Activated T-cell treated with anti-CD3 and anti-CD28 coated beads for 24 hours (primary cell): ENCODE measurements at regions not wholly inside any gene's neighbourhood (a gene's known extent, or its start where the extent isn't known, plus 50 kb on each side); places are given as distances from the start of the nearest gene placed in this dataset.

Experiments used
- DNase-seq: peaks from one replicate; pipeline ENCODE4 v3.0.0-alpha.2; 2020; ENCODE audit warnings: low read depth

DNA sequence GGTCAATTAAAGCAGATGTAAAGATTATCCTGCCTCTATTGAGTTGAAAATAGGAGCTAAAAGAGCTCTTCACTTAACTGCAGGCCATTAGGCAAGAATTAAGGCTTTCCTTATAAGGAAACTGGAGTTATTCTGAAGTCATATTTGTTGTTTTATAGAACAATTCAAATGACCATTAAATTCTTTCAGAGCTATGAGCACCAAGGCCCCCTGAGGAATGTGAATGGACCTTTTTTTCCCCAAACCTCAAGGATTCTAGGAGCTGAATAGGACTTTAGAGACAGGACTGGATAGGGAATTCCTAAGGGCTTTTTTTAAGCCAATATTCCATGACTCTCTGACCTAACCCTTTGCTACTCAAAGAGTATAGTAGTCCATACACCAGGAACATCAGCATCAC lies 565.7 kb upstream of the BTBD3 start:
- DNase-seq: no peak

GRCh38 chr20:11354846-11355245 lies 562.8 kb upstream of the BTBD3 start:
- no peak for DNase-seq

DNA sequence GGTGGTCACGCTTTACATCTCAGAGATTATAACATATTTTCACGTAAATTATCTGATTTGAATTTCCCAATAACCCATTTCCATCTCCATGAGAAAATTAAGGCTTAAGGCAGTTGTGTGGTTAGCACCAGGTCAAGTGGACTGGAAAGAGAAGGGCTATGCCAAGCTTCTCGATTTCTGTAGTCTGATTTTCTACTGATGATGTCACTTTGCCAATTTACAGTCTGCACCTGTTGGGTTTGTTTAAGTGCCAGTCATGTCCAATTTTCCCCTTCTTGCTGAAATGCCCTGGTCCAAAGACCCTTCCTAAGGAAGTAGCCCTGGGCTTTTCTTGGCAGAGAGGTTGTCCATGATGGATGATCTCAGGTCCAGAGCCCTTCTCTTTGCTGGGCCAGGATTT lies 562.3 kb upstream of the BTBD3 start:
- no peak for DNase-seq

DNA sequence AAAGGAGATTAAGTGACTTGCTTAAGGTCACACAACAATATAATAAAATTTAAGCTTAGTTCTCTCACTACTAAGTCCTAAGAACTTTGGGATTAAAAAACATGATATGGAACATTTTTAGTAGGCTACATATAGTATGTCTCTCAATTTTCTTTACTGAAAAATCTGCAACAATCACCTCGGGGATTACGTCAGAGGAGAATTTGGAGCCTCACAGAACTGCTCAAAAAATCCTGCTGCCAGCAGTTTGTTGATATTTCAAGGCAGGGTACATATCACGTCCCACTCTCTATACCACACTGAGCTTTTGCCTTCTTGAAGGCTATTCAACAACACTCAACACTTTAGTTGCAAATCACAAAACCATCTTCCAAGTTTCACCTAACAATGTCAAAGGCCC lies 561.6 kb upstream of the BTBD3 start:
- DNase-seq: no peak

DNA sequence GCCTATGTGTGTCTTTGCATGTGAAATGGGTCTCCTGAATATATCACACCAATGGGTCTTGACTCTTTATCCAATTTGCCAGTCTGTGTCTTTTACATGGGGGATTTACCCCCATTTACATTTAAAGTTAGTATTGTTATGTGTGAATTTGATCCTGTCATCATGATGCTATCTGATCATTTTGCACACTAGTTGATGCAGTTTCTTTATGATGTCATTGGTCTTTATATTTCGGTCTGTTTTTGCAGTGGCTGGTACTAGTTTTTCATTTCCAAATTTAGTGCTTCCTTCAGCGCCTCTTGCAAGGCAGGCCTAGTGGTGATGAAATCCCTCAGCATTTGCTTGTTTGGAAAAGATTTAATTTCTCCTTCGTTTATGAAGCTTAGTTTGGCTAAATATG lies 555.2 kb upstream of the BTBD3 start:
- DNase-seq: no peak

DNA sequence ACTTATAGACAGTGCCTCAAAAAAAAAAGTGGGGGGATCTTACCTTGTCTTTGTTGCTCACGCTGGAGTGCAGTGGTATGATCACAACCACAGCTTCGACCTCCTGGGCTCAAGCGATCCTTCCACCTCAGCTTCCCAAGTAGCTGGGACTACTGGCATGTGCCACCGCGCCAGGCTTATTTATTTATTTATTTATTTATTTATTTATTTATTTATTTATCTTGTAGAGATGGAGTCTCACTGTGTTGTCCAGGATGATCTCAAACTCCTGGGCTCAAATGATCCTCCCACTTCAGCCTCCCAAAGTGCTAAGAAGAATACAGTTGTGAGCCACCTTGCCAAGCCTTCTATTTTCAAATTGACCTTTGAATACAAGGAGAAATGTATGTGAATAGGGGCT lies 553.0 kb upstream of the BTBD3 start:
- no peak for DNase-seq

DNA sequence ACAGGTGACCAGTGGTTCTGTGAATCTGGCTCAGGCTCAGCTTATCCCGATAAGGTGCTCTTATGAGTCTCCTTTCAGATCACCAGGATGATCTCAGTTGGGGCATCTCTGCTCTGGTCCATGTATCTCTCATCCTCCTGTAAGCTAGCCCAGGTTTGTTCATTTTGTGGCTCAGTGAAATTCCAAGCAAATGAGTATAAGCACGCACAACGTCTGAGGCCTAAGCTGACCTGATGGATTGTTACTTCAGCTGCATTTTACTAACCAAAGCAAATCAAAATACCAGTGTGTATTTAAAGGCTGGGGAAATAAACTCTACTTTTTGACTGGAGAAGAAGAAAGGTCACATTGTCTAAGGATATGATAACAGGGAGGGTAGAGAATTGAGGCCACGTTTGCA lies 551.0 kb upstream of the BTBD3 start:
- DNase-seq: no peak

DNA sequence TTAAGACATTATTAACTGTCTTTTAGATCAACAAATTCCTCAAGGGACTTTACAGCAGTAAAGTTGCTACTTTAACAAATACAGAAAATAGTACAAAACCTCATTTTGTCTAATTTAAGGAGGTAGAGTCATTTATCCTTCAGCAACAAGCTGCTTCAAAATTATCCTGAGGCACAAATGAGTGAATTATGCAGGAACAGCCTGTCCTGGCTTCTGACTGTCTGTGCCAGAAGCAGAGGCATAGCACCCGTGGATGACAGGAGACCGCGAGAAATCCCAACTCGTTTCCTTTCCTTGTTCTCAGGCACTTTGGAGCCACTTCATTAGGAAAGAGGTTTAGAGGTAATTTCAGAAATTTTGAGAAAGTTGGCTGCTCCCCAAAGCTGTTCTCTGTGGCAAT lies 549.2 kb upstream of the BTBD3 start:
- DNase-seq: no peak

DNA sequence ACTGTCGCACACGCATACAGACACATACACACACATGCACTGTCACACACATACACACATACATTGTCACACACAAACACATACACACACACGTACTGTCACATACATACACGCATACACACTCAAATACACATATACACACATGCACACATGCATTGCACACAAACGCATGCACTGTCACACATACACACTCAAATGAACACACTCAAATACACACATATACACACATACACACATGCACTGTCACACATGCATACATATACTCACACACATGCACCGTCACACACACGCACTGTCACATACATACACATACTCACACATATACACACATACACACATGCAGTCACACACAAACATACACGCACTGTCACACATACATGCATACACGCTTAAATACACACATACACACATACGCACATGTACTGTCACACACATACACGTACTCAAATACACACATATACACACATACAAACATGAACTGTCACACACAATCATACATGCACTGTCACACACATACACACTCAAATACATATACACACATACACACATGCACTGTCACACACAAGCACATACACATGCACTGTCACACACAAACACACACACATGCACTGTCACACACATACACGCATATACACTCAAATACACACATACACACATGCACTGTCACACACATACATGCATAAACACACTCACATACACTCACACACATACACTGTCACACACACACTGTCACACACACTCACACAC lies 548.6 kb upstream of the BTBD3 start:
- no peak for DNase-seq

- no peak for DNase-seq
Observed at GRCh38 chr20:11371831-11372230, 545.9 kb upstream of the BTBD3 start.

DNA sequence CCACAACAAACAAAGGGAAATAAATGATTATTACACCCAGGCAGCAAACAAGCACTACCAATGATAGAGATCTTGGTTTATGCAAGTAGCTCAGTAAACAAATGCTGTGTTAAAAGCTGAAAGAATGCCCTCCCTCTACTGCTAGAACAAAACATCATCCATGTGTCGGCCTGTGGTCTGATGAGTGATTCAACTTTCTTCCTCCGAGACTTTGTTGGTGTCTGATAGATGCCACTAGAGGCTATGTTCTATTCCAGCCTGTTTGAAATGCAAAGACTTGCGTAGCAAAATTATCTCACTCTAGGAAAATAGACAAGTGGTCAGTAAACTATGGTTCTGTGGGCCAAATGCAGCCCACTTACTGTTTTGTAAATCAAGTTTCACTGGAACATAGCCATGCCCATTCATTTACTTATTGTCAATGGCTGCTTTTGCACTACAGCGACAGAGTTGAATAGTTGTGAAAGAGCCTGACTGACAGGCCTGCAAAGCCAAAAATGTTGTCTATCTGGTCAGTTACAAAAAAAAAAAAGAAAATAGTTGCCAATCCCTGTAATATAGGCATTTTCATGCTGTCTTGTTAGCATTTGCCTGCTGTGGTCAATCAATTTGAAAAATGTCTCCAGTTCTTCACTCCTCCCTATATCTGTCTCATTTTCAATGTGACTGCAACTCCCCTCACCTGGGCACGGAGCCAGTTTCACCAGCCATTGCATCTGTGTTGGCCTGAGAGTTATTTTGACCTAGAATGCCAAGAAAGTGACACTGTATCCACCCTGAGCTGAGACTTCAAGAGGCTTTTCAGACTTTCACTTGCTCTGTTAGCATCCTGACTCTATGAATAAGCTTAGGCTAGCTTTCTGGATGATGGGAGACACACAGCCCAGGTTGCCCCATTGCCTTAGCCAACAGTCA lies 544.6 kb upstream of the BTBD3 start:
- no peak for DNase-seq

DNA sequence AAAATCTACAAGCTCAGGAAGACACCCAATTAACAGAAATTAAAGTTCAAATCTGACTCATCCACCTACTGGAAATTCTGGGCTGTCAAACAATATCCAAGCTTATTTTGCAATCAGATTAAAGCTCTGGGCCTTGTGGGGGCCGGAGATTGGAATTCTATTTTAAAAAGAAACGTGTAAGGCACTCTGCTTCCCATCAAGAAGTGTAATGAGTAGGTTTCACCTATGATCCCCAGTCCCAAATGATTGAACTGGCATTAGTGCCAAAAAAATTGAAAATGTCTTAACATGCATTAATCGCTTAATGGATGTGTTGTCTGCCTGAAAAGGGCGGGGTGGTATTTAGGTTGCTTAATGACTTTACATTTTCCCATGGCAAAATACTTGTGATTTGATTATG lies 542.4 kb upstream of the BTBD3 start:
- no peak for DNase-seq

DNA sequence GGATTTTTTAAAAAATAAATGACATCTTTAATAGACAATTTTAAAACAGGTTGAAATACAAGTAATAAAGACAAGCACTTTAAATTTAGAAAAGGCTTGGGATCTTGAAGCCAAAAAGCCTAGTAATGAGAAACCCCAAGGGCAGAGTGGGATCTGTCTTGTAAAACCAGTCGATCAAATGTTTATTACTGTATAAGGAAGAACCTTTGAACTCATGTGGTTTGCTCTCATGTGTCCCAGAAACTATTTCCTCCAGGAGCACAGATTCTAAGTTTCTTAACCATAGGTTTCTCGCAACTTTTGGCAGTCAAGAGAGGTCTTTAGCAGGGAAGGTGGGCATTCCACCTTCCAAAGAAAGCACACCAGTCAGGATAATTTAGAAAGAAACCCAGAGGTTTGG lies 541.7 kb upstream of the BTBD3 start:
- no peak for DNase-seq

DNA sequence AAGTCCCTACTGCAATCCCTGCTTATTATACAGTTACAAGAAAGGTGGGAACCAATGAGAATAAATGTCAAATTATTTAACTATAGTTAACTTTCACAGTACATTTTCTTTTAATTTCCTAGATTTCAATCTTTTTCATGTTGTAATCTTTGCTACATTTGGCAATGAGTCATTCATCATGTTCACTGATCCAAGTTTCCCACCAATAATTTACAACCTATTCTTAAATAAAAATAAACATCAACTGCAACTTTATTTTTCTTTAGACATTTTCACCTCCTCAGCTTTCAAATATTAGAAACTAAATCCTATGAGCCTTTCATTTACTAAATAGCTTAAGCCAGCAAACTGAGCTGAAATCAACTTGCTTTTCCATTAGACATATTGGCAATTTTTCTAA lies 541.3 kb upstream of the BTBD3 start:
- DNase-seq: no peak

- no peak for DNase-seq
Observed at GRCh38 chr20:11376998-11377397, 540.7 kb upstream of the BTBD3 start.

DNA sequence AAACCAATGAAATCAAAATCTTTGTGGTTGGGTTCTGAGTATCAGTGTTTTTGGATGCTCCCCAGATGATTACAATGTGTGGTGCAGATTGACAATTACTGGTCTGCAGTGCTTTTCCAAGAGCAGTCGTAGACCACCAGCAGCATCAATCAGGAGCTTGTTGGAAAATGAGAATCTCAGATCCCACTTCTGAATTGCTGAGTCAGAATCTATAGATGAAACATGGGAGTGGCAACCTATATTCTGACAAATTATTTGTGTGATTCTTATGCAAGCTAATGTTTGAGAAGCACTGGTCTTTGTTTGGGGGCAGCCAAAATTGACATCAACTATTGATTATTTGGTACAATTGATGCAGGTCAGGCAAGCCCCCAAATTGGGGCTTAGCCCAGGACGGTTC lies 539.9 kb upstream of the BTBD3 start:
- no peak for DNase-seq

DNA sequence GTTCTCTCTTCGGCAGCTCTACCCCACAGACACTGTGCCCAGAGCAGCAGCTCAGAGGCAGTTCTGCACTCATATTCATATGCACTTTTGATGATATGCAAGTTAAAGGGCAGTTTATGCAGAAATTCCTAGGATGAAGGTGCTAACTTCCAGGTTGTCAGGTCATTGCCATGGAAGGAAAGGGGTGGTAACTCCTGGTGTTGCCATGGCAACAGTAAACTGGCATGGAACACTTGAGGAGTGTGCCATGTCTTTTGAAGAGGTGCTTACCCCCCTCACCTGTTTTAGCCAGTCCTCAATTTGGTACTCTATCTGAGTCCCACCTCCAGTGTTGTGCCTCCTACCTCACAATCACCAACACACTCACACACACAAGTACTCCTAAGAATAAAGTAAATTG lies 539.4 kb upstream of the BTBD3 start:
- no peak for DNase-seq

GRCh38 chr20:11379257-11380011 lies 538.3 kb upstream of the BTBD3 start:
- DNase-seq: no peak

- DNase-seq: no peak
Observed at GRCh38 chr20:11380283-11380682, 537.4 kb upstream of the BTBD3 start.

GRCh38 chr20:11387189-11387754 lies 530.4 kb upstream of the BTBD3 start:
- DNase-seq: no peak

- DNase-seq: no peak
Observed at GRCh38 chr20:11389186-11389585, 528.5 kb upstream of the BTBD3 start.

GRCh38 chr20:11391591-11391990 lies 526.1 kb upstream of the BTBD3 start:
- no peak for DNase-seq
